Cardiac septum (tissue), 1 donor: ENCODE measurements at regions not wholly inside any gene's neighbourhood (a gene's known extent, or its start where the extent isn't known, plus 50 kb on each side); places are given as distances from the start of the nearest gene placed in this dataset.
"Not testable (repeated sequence)": the region's sequence is repeated elsewhere in the genome, so short reads cannot be mapped to it uniquely, and the experiment has no call there.

Source experiments
- DNase-seq: peaks from one replicate; pipeline ENCODE4 v3.0.0-alpha.2; 2020; ENCODE audit warnings: low spot score
- intact Hi-C: fragments of 100-400 bp; cut with DNase I; formaldehyde crosslinking; loops from one replicate; pipeline ENCODE4 v1.14.0; 2022
- donor health status: DM: no; HTN: no; CAD: no.

DNA sequence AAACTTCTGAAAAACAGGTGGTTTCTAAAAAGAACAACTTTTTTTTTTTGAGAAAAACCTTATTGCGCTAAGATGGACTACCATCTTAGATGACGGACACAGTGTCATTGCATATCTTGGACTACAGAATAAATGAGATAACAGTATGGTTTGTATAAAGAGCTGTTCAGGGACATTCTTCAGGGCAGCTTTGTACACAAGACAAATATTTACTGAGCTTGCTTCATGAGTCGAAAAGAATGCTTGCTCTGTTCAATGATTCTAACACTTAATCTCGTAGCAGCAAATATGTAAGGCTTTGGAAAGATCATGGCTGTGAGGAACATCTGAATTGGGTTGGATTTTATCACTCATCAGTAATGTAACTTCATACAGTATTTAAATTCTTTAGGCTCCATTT lies 282.5 kb upstream of the CWC22 start:
- no peak for DNase-seq
- intact Hi-C loops = no loop called here

DNA sequence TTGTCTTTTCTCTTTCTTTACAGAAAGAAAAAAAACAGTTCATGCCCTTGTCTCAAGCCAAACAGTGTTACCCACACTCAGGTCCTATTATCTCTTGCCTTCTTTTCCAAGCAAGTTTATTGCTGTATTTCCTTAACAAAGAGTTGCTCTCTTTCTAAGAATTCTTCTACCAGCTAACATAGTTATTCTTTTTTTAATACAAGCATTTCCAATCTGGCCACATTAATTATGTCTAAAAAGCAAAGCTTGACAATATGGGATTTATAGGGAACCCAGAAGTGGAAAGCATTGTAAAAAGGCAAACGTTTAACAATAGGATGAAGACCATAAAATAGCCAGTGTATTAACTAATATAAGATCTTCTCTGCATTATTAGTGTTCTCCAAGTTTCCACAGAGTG lies 272.5 kb upstream of the CWC22 start:
- no peak for DNase-seq
- intact Hi-C loops = no loop called here

DNA sequence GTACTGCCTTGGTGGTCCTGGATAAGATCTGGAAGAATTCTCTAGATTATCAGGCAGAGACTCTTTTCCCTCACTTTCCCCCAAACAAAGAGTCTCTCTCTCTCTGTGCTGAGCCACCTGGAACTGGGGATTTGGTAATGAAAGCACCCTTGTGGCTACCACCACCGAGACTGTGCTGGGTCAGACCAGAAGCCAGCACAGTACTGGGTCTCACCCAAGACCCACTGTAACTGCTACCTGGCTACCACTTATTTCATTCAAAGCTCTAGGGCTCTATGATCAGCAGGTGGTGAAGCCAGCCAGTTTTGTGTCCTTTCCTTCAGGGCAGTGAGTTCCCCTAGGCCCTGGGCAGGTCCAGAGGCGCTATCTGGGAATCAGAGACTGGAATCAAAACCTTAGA lies 269.6 kb upstream of the CWC22 start:
- intact Hi-C loops = no loop called here

DNA sequence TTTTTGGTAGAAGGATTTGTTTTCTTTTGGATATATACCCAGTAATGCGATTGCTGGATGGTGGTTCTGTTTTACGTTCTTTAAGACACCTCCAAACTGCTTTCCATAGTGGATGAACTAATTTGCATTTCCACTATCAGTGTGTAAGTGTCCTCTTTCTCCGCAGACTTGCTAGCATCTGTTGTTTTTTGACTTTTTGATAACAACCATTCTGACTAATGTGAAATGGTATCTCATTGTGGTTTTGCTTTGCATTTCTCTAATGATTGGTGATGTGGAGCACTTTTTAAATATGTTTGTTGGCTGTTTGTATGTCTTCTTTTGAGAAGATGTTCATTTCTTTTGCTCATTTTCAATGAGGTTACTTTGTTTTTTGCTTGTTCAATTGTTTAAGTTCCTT lies 260.9 kb upstream of the CWC22 start:
- intact Hi-C loops = no loop called here
- DNase-seq = no peak

More for the DNA sequence above, 269.6 kb upstream of the CWC22 start:
- no peak for DNase-seq

DNA sequence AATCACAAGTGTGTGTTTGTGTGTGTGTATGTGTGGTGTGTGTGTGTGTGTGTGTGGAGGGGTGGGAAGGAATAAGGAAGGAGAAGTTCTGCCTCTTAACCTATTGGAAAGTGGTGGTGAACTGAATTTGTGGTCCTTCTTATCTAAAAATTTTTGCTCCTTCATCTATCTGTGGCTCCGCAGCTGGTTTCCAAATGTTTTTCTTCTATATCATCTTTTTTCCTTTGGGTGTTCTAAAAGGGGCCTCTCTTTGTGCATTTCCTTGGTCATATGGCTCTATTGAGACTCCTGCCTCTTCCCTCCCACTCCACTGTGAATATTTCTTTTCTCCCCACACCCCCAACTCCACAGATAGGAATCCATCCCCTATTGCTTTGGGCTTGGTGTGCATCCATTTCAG lies 254.9 kb upstream of the CWC22 start:
- intact Hi-C loops = no loop called here
- no peak for DNase-seq

DNA sequence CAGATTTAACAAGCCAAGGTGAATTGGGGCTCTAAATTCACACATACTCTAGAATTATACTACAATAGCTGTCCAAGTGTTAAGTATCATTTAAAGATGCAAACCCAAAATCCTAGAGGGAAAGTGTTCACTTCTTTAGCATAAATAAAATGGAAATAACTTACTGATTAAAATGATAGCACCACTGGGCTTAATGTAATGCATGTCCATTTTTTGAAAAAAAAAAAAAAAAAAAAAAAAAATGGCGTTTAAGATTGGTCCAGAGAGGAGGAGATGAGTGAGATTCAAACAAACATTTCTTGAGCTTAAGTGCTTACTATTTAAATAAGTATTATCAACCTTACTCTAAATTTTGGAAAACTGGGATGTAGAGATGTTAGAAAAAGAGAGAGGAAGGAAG lies 251.5 kb upstream of the CWC22 start:
- intact Hi-C loops = no loop called here
- DNase-seq = no peak

DNA sequence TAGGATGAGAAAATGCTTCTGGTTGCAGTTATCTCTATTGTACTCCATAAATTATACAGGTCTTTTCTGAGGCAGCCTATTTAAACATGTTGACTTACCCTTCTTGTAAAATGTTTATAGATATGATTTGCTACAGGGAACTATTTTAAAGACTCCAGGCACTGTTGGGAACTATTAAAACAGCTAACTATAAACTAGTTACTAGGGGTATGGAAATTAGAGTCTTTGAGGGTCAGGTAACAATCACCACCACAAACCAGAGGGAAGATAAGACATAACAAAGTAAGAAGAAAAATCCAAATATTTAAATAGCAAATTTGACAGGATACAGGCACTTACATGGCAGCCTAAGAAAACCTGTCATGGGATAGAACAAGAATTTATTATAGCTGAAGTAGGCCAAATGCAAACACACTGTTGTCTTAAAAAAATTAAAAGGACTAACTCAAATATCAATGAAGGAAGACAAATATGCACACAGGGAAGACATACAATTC lies 251.0 kb upstream of the CWC22 start:
- no peak for DNase-seq
- intact Hi-C loops = no loop called here

DNA sequence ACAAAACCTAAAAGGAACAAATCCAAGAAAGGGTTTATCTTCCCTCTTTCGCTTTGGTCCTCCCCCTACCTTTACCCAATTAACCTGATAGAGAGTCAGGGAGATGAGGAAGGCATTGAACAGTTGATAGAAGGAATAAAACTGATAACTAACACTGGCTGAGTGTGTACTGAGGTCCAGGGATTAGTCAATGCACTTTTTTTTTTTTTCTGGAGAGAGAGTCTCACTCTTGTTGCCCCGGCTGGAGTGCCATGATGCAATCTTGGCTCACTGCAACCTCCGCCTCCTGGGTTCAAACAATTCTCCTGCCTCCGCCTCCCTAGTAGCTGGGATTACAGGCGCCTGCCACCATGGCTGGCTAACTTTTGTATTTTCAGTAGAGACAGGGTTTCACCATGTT lies 250.2 kb upstream of the CWC22 start:
- no peak for DNase-seq
- intact Hi-C loops = no loop called here

DNA sequence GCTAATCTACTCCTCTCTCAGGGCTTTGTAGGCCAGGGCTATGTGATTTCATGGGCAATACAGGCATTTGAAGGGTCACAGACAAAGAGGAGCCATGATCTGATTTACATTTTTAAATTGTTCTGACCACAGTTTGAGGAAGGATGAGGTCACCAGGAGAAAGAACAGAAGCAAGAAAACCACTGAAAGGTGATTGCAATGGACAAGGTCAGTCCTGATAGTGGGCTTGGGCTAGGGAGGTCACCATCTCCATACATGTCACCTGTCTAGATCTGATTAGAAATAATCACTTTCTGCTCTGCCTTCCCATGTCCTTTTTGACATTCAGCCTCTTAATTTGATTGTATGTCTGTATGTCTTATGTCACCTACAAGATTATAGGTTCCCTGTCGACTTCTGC lies 248.9 kb upstream of the CWC22 start:
- DNase-seq = no peak
- intact Hi-C loops = no loop called here

DNA sequence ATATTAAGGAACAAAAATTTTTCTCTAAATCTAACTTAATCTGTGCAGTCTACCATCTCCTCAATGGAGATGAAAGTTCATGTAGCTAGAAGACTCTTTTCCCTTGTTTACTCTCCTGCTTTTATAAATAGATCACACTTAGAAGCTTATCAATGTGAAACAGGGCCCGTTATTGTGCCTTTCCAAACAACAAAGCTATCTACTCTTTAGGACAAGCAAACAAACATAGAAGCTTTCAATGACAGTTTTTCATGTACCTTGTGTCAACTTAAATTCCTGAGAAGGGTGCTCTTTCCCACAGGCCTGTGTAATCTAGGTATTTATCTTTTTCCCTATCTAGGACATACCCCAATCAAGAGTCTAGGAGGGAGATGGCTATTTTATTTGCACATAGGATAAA lies 247.8 kb upstream of the CWC22 start:
- intact Hi-C loops = no loop called here
- no peak for DNase-seq

DNA sequence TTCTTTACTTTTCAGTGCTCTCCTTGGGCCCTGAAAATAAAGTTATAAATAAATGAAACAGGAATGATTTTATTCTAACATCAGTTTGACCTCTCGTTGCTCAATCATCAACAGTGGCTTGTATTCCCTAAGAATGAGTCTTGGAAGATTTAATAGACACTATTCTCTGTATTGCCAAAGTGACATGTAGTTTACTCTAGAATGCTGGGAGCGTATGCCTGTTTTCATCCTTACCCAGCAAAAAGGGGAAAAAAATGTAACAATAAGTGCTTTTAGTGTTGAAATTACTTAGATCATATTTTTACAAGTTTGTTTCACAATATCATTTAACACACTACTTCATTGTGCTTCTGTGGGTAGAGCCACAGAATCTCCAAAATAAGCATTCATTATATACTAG lies 240.6 kb upstream of the CWC22 start:
- intact Hi-C loops = no loop called here
- no peak for DNase-seq

DNA sequence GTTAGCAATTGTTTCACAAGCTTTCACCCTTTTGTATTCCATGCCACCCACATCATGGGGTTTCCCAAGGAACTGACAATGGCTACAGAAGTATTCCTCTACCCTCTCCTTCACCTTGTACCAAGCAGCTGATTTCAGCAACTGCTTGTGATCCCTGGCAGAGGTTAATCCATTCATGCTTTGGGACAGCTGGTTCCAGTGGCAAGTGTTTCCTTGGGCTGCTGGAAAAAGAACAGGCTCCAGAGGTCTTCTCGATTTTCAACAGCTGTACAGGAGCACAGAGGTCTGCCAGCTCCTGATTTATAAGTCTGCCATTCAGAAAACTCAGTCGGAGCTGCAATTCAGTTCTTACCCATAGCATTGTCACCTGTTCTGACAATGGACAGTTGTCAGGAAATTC lies 239.2 kb upstream of the CWC22 start:
- intact Hi-C loops = no loop called here
- no peak for DNase-seq

DNA sequence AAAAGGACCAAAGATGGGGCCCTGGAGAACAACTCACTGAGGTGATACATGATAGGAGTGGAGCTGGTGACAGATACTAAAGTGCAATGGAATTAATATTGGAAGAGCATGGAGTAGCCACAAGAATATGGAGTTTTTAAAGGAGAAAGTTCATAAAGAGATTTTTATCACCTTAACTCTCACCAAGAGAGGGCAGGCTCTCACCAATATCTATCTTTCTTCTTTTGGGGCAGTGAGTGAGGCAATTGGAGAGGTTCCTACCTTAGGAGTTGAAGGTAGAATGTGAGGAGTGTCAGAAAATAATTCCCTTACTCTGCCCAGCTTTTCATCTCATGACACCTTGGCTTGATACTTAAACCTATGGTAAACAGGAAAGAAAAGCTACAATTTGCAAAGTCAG lies 233.7 kb upstream of the CWC22 start:
- intact Hi-C loops = no loop called here
- DNase-seq = no peak

DNA sequence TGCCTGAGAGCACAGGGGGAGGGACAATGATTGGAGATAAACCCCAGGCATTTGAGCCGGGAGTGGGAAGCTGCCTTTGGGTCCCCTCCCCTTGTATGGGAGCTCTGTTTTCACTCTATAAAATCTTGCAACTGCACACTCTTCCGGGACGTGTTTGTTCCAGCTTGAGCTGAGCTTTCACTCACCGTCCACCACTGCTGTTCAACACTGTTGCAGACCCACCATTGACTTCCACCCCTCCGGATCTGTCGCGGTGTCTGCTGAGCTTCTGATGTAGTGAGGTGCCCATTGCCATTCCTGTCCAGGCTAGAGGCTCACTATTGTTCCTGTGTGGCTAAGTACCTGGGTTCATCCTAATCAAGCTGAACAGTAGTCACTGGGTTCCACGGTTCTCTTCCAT lies 231.6 kb upstream of the CWC22 start:
- intact Hi-C loops = no loop called here
- no peak for DNase-seq

DNA sequence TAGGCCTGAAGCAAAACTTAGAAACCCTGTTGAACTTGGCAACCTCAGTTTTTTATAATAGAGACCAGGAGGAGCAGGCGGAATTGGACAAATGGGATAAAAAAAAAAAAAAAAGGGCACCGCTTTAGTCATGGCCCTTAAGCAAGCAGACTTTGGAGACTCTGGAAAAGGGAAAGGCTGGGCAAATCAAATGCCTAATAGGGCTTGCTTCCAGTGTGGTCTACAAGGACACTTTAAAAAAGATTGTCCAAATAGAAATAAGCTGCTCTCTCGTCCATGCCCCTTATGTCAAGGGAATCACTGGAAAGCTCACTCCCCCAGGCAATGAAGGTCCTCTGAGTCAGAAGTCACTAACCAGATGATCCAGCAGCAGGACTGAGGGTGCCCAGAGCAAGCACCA lies 229.0 kb upstream of the CWC22 start:
- intact Hi-C loops, DNase-seq: not testable (repeated sequence)

DNA sequence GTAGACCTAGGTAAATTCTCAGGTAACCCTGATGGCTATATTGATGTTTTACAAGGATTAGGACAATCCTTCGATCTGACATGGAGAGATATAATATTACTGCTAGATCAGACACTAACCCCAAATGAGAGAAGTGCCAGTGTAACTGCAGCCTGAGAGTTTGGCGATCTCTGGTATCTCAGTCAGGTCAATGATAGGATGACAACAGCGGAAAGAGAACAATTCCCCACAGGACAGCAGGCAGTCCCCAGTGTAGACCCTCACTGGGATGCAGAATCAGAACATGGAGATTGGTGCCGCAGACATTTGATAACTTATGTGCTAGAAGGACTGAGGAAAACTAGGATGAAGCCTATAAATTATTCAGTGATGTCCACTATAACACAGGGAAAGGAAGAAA lies 228.4 kb upstream of the CWC22 start:
- DNase-seq, intact Hi-C loops: not testable (repeated sequence)

DNA sequence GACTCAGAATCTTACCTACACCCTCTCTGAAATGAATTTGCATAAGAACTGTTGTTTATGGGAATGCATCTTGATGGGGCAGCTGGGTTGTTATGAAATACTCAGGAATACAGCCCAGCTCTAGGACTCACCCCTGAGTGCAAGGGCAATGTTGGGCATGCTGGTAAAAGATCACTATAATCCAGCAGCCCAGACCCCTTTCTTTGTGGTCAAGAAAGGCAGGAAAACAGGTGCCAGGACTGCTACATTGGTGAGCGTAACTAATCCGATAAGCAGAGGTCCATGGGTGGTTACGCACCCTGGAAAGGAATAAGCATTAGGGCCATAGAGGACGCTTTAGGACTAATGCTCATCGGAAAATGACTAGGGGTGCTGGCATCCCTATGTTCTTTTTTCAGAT lies 227.9 kb upstream of the CWC22 start:
- intact Hi-C loops, DNase-seq: not testable (repeated sequence)

DNA sequence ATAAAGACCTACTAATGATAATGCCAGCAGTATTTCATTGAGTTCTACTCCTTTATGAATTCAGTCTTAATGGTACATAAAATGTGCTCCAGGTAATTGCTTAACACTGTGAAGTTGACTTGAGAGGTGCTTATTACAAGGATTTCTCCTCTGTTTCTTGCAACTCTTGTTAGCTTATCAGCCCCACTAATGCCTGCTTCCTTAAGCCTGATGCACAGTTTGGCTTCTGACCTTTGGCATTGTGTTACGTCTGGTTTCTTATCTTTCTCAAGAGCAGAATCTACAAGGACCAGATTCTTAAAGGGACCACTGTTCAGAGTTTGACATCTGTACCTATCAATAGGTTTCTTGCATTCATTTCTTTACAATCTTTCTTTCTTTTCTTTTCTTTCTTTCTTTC lies 223.9 kb upstream of the CWC22 start:
- intact Hi-C loops = no loop called here
- no peak for DNase-seq

DNA sequence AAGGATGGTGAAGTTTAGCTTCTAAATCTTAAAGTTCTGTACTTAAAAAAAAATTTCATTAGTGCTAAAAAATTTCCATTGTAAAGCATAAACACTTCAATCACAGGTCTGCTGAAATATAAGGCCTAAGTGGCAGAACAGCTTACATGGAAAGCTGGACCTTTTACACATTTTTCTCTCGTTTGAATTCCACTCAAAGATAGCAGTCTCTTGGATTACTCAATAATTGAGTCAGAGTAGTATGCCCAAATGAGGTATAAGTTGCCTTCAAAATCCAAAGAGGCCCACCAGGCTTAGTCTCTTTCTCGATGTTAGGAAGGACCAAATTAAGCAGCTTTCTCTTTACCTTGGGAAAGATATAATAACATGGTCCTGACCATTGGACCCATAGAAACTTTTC lies 220.4 kb upstream of the CWC22 start:
- no peak for DNase-seq
- intact Hi-C loops = no loop called here

DNA sequence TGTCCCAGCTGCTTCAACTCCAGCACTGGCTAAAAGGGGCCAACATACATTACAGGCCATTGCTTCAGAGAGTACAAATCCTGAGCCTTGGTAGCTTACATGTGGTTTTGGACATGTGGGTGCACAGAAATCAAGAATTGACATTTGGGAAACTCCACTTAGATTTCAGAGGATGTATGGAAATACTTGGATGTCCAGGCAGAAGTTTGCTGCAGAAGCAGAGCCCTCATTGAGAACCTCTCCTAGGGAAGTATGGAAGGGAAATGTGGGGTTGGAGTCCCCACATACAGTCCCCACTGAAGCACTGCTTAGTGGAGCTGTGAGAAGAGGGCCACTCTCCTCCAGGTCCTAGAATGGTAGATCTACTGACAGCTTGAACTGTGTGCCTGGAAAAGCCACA lies 218.0 kb upstream of the CWC22 start:
- no peak for DNase-seq

DNA sequence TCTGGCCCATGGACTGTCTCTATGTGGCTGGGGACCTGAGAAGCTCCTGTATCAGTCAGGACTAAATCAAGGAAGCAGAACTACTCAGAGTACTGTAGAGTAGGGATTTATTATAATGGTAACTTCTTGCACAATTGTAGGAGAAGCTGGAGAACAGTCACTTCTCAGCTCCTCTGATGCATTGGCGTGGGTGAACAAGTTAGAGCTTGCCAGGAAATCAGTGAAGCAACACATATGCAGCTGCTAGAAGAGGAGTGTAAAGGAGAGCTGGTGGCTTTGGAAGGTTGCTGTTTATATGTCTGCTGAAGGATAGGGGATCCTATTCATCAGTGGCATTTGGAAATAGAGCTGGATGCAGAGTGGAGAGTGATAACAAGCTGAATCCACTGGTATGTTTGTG lies 215.5 kb upstream of the CWC22 start:
- intact Hi-C loops = no loop called here
- no peak for DNase-seq

More for the DNA sequence above, 218.0 kb upstream of the CWC22 start:
- intact Hi-C loops = no loop called here

DNA sequence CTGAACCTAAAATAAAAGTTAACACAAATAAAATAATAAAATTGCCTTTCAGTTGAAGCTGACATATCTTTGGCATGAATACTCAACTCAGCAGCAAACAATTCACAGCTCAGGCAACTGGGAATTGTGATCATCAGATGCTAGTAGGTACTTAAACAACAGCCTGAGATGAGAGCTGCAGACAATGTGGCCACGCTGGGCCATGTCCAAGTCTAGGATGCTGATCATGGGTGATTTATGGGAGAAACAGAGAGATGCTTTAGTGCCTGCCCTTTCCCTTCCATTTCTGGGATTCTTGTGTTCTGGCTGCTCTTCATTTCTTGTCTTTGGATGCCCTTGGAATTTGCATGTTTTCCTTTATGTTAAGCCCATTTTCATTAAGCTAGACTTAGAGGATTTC lies 212.4 kb upstream of the CWC22 start:
- DNase-seq = no peak
- intact Hi-C loops = no loop called here

DNA sequence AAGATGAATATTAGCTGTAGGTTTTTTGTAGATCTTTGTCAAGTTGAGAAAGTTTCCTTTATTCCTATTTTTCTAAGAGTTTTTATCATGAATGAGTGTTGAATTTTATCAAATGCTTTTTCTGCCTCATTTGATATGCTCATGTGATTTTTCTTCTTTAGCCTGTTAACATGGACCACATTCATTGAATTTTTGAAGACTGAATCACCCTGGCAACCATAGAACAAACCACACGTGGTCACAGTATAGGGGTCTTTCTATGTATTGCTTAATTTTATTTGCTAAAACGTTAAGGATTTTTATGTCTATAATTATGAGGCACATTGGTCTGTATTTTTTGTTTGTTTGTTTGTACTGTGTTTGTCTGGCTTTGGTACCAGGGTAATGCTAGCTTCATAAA lies 201.7 kb upstream of the CWC22 start:
- intact Hi-C loops = no loop called here
- no peak for DNase-seq
